ENCODE measurements at regions not wholly inside any gene's neighbourhood (a gene's known extent, or its start where the extent isn't known, plus 50 kb on each side); places are given as distances from the start of the nearest gene placed in this dataset.
"Not testable (repeated sequence)": the region's sequence is repeated elsewhere in the genome, so short reads cannot be mapped to it uniquely, and the experiment has no call there.

- no peaks in the 10 kb centered on the region for H3K9me3 ChIP-seq (ENCODE audit: control insufficient read depth, insufficient read depth, low read length)
- no peak for DNase-seq (ENCODE audit: low read depth in 4 of 6, low spot score in 6 of 6)
- H3K27ac ChIP-seq (ENCODE audit: low read depth, low read length): no peak overlapping the region
- H3K36me3 ChIP-seq (ENCODE audit: control insufficient read depth, insufficient read depth, low read length): no peaks in the 10 kb centered on the region
- no peaks in the 10 kb centered on the region for H3K4me1 ChIP-seq (ENCODE audit: control insufficient read depth, insufficient read depth, low read length)
- H3K4me3 ChIP-seq (ENCODE audit: low read depth, low read length): no peak overlapping the region
- WGBS (ENCODE audit: insufficient coverage): no CpG with 5 or more reads among the region's 2 CpGs
- peaks cover 2% of the 10 kb centered on the region for H3K27me3 ChIP-seq (ENCODE audit: control insufficient read depth, insufficient read depth, low read length)
Measured at GRCh38 chrX:42386681-42387080, 391.3 kb downstream of the PPP1R2C start.

GRCh38 chrX:42385730-42386129, 392.2 kb downstream of the PPP1R2C start:
- Histone ChIP-seq H3K4me3 (ENCODE audit: low read depth, low read length) (no peak overlapping the region), H3K36me3 (ENCODE audit: control insufficient read depth, insufficient read depth, low read length) (no peaks in the 10 kb centered on the region), H3K4me1 (ENCODE audit: control insufficient read depth, insufficient read depth, low read length) (no peaks in the 10 kb centered on the region), H3K27ac (ENCODE audit: low read depth, low read length) (no peak overlapping the region), H3K9me3 (ENCODE audit: control insufficient read depth, insufficient read depth, low read length) (no peaks in the 10 kb centered on the region), H3K27me3 (ENCODE audit: control insufficient read depth, insufficient read depth, low read length) (peaks cover 3% of the 10 kb centered on the region)
- DNase-seq (ENCODE audit: low read depth in 4 of 6, low spot score in 6 of 6): no peak
- WGBS (ENCODE audit: insufficient coverage): 44% methylated on average over 2 of the region's 2 CpGs

GRCh38 chrX:42384956-42385355, 393.0 kb downstream of the PPP1R2C start:
- WGBS (ENCODE audit: insufficient coverage): 77% methylated on average over 1 of the region's 1 CpG
- H3K27me3 ChIP-seq (ENCODE audit: control insufficient read depth, insufficient read depth, low read length): peaks cover 3% of the 10 kb centered on the region

GRCh38 chrX:42378857-42379256, 399.1 kb downstream of the PPP1R2C start:
- DNase-seq (ENCODE audit: low read depth in 4 of 6, low spot score in 6 of 6): no peak
- no peak overlapping the region for H3K27ac ChIP-seq (ENCODE audit: low read depth, low read length)
- H3K27me3 ChIP-seq (ENCODE audit: control insufficient read depth, insufficient read depth, low read length): peaks cover 7% of the 10 kb centered on the region
- WGBS (ENCODE audit: insufficient coverage): no CpG with 5 or more reads among the region's 1 CpG
- H3K36me3 ChIP-seq (ENCODE audit: control insufficient read depth, insufficient read depth, low read length): no peaks in the 10 kb centered on the region
- H3K4me3 ChIP-seq (ENCODE audit: low read depth, low read length): no peak overlapping the region
- H3K4me1 ChIP-seq (ENCODE audit: control insufficient read depth, insufficient read depth, low read length): no peaks in the 10 kb centered on the region
- no peaks in the 10 kb centered on the region for H3K9me3 ChIP-seq (ENCODE audit: control insufficient read depth, insufficient read depth, low read length)

More at GRCh38 chrX:42384956-42385355, 393.0 kb downstream of the PPP1R2C start:
- DNase-seq (ENCODE audit: low read depth in 4 of 6, low spot score in 6 of 6): peak in 5 of 6 donors; percentile 15 to 75 (median 22)
- no peaks in the 10 kb centered on the region for H3K36me3 ChIP-seq (ENCODE audit: control insufficient read depth, insufficient read depth, low read length)
- no peak overlapping the region for H3K27ac ChIP-seq (ENCODE audit: low read depth, low read length)
- H3K4me1 ChIP-seq (ENCODE audit: control insufficient read depth, insufficient read depth, low read length): no peaks in the 10 kb centered on the region
- no peaks in the 10 kb centered on the region for H3K9me3 ChIP-seq (ENCODE audit: control insufficient read depth, insufficient read depth, low read length)
- no peak overlapping the region for H3K4me3 ChIP-seq (ENCODE audit: low read depth, low read length)

GRCh38 chrX:42375086-42375485, 402.9 kb downstream of the PPP1R2C start:
- H3K27me3 ChIP-seq (ENCODE audit: control insufficient read depth, insufficient read depth, low read length): peaks cover 13% of the 10 kb centered on the region
- no peak overlapping the region for H3K4me3 ChIP-seq (ENCODE audit: low read depth, low read length)
- WGBS (ENCODE audit: insufficient coverage): 70% methylated on average over 5 of the region's 7 CpGs
- no peak overlapping the region for H3K27ac ChIP-seq (ENCODE audit: low read depth, low read length)
- H3K4me1 ChIP-seq (ENCODE audit: control insufficient read depth, insufficient read depth, low read length): no peaks in the 10 kb centered on the region
- DNase-seq (ENCODE audit: low read depth in 4 of 6, low spot score in 6 of 6): no peak
- H3K36me3 ChIP-seq (ENCODE audit: control insufficient read depth, insufficient read depth, low read length): no peaks in the 10 kb centered on the region
- H3K9me3 ChIP-seq (ENCODE audit: control insufficient read depth, insufficient read depth, low read length): no peaks in the 10 kb centered on the region

GRCh38 chrX:42366181-42366580, 411.8 kb downstream of the PPP1R2C start:
- DNase-seq (ENCODE audit: low read depth in 4 of 6, low spot score in 6 of 6): no peak
- H3K4me3 ChIP-seq (ENCODE audit: low read depth, low read length): no peak overlapping the region
- no CpG with 5 or more reads among the region's 2 CpGs for WGBS (ENCODE audit: insufficient coverage)
- no peaks in the 10 kb centered on the region for H3K36me3 ChIP-seq (ENCODE audit: control insufficient read depth, insufficient read depth, low read length)
- no peak overlapping the region for H3K27ac ChIP-seq (ENCODE audit: low read depth, low read length)
- H3K4me1 ChIP-seq (ENCODE audit: control insufficient read depth, insufficient read depth, low read length): no peaks in the 10 kb centered on the region
- H3K27me3 ChIP-seq (ENCODE audit: control insufficient read depth, insufficient read depth, low read length): peaks cover 3% of the 10 kb centered on the region
- no peaks in the 10 kb centered on the region for H3K9me3 ChIP-seq (ENCODE audit: control insufficient read depth, insufficient read depth, low read length)

GRCh38 chrX:42362219-42362618, 415.7 kb downstream of the PPP1R2C start:
- no peak for DNase-seq (ENCODE audit: low read depth in 4 of 6, low spot score in 6 of 6)
- WGBS (ENCODE audit: insufficient coverage): 82% methylated on average over 1 of the region's 1 CpG
- H3K4me3 ChIP-seq (ENCODE audit: low read depth, low read length): no peak overlapping the region
- peaks cover 3% of the 10 kb centered on the region for H3K27me3 ChIP-seq (ENCODE audit: control insufficient read depth, insufficient read depth, low read length)
- H3K27ac ChIP-seq (ENCODE audit: low read depth, low read length): no peak overlapping the region
- no peaks in the 10 kb centered on the region for H3K4me1 ChIP-seq (ENCODE audit: control insufficient read depth, insufficient read depth, low read length)
- no peaks in the 10 kb centered on the region for H3K36me3 ChIP-seq (ENCODE audit: control insufficient read depth, insufficient read depth, low read length)
- no peaks in the 10 kb centered on the region for H3K9me3 ChIP-seq (ENCODE audit: control insufficient read depth, insufficient read depth, low read length)

GRCh38 chrX:42342981-42343380, 419.6 kb upstream of the CASK start:
- 59% methylated on average over 2 of the region's 3 CpGs for WGBS (ENCODE audit: insufficient coverage)
- not testable (repeated sequence) for H3K36me3 ChIP-seq (ENCODE audit: control insufficient read depth, insufficient read depth, low read length); H3K27me3 ChIP-seq (ENCODE audit: control insufficient read depth, insufficient read depth, low read length); H3K4me1 ChIP-seq (ENCODE audit: control insufficient read depth, insufficient read depth, low read length); DNase-seq (ENCODE audit: low read depth in 4 of 6, low spot score in 6 of 6); H3K4me3 ChIP-seq (ENCODE audit: low read depth, low read length); H3K9me3 ChIP-seq (ENCODE audit: control insufficient read depth, insufficient read depth, low read length); H3K27ac ChIP-seq (ENCODE audit: low read depth, low read length)

Measured in spinal cord (tissue), 9 donors.